Right hindlimb (tissue), 1 donor: ENCODE measurements at regions not wholly inside any gene's neighbourhood (a gene's known extent, or its start where the extent isn't known, plus 50 kb on each side); places are given as distances from the start of the nearest gene placed in this dataset.

Source experiments
- DNase-seq: peaks from one replicate; pipeline ENCODE4 v3.0.0-alpha.2; 2018

GRCh38 chr3:19093084-19093483 is 55.2 kb upstream of the KCNH8 start:
- DNase-seq, result no peak

DNA sequence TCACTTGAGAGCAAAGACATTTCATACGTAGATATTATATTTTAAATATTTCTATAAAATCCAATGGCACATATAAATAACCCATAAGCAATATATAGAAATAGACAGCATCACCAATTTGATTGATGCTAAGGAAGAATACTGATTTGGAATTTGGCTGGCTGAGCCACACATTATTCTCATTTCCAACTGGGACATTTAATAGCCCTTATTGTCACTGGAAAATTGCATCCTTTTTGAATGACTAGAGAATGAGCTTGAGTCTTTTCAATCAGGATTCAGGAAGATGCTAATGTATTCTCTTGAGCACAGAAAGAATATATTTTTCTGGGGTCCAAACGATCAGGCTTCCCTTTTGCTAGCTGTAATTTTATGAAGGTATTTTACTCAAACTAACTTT is 70.9 kb upstream of the KCNH8 start:
- no peak for DNase-seq

- DNase-seq, result no peak
These were observed 73.3 kb upstream of the KCNH8 start for GRCh38 chr3:19075037-19075436.

DNA sequence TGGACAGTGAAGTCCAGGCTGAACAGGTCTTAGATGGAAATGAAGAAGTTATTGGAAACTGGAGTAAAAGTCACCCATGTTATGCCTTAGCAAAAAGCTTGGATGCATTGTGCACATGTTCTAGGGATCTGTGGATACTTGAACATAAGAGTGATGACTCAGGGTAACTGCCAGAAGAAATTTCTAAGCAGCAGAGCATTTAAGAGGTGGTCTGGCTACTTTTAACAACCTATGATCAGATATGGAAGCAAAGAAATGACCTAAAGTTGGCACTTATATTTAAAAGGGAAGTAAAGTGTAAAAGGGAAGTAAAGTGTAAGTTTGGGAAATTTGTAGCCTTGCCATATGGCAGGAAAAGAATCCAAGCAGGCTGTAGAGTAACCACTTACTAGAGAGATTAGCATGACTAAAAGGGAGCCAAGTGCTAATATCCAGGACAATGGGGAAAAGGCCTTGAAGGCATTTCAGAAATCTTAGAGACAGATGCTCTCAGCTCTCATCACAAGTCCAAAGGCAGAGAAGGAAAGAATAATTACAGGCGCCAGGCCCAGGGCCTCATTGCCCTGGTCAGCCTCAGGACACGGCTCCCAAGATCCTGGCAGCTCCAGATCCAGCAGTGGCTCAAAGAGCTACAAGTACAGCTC is 73.9 kb upstream of the KCNH8 start:
- DNase-seq, result no peak

DNA sequence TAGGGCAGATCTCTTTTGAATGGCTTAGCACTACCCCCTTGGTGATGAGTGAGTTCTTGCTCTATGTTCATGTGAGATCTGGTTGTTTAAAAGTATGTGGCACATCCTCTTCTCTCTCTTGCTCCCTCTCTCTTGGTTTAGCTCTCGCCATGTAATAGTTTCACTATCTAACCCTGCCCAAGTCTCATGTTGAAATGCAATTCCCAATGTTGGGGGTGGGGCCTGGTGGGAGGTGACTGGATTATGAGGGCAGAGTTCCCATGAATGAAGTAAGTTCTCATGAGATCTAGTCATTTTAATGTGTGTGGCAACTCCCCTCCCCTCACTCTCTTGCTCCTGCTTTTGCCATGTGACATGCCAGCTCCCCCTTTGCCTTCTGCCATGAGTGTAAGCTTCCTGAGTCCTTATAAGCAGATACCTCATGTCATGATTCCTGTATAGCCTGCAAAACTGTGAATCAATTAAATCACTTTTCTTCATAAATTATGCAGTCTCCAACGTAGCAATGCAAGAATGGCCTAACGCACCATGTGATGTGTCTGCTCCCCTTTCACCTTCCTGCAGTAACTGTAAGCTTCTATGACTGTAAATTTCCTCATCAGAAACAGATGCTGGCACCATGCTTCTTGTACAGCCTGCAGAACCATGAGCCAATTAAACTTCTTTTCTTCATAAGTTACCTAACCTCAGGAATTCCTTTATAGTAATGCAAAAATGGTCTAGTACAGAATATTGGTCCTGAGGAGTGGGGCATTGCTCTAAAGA is 74.8 kb upstream of the KCNH8 start:
- DNase-seq, result no peak

DNA sequence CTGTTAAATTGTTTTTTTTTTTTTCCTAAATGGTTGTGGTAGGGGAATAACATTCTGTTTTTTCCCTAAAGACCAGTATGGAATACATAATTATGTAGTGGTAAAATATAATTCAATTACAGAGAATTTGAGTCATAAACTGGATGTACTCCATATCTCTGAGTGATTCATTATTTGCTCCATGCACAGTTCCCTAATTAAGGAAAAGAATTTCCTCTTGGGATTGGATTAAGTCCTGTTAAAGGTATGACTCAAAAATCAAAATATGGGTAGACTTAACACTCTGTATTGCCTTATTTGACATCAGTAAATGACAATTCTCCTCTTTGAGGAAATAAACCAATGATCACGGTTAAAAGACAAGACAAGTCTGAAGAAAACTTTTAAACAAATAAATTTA is 78.0 kb upstream of the KCNH8 start:
- DNase-seq, result no peak

- no peak for DNase-seq
These were observed 83.3 kb upstream of the KCNH8 start for GRCh38 chr3:19065027-19065426.

DNA sequence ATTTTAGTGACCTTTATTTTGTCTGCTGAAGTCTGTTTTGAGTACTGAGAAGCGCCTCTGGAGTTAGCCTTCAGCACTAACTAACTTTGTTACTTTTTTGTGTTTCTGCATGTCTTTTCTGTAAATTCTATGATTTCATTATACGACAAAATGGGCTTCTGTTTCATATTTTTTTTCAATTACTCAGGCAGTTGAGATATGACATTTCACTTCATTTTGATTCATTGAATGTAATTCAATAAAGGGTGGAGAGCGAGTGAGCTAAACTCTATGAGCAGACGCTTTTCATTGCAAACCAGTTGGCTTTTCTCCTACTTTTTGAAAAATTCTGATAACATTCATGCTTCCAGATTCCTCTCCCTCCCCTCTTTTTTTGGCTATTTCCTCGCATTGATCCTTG is 84.4 kb upstream of the KCNH8 start:
- DNase-seq, result no peak

DNA sequence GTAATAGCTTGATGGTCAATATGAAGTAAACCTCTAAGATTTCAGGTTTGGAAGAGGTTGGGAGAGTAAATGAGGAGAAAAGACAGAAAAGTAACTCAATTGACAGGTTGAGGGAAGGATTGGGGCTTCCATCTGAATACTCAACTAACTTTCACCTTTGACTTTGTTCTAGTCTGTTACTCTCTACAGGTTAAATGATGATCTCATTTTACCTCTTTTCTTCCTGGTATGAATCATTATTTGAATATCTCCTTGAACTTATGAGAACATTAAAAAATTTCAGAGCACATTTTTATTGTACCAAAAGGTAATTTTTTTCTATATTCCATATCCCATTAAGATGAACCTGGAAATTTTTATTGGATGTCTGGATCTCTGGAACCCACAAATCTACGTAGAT is 87.9 kb upstream of the KCNH8 start:
- no peak for DNase-seq

GRCh38 chr3:19052874-19053273 is 95.4 kb upstream of the KCNH8 start:
- DNase-seq, result no peak

DNA sequence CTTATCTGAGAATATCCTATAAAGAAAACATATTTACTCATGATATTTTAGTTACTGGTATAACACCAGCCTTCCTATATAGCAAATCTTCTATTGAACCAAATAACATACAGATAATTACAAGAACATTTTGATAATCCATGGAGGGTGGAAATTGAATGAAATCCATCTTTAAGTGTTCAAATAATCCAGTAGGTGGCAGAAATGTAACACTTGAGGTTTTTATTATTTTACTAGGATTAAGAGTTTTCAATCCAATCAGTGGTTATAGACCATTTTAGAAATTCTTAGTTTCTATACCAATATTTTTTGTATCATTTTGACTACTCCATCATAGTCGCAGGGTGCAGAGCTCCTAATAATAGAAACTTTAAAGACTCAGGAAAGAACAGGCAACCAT is 101.9 kb upstream of the KCNH8 start:
- DNase-seq, result no peak

- no peak for DNase-seq
These were observed 117.8 kb upstream of the KCNH8 start for GRCh38 chr3:19030522-19030839.

- no peak for DNase-seq
These were observed 118.3 kb upstream of the KCNH8 start for GRCh38 chr3:19029837-19030521.

GRCh38 chr3:19025441-19025840 is 122.9 kb upstream of the KCNH8 start:
- no peak for DNase-seq

GRCh38 chr3:19022546-19022945 is 125.8 kb upstream of the KCNH8 start:
- DNase-seq, result no peak

- DNase-seq, result no peak
These were observed 131.5 kb upstream of the KCNH8 start for GRCh38 chr3:19016851-19017250.

- DNase-seq, result no peak
These were observed 134.4 kb upstream of the KCNH8 start for GRCh38 chr3:19013879-19014278.

DNA sequence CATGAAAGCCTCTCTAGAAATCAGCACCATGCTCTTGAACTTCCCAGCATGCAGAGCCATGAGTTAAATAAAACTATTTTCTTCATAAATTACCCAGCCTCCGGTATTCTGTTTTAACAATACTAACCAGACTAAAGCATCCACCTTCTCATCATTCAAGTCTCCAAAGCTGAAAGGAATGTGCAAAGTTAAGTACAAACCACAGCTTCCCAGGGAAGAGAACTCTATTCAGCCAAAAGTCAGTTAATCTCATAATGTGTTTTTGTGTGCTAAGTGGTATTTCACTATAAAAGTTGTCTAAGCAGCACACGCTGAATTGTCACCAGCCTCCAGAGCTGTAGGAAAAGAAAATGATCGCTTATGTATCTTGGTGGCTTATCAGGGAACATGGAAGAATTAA is 135.5 kb upstream of the KCNH8 start:
- DNase-seq, result no peak

DNA sequence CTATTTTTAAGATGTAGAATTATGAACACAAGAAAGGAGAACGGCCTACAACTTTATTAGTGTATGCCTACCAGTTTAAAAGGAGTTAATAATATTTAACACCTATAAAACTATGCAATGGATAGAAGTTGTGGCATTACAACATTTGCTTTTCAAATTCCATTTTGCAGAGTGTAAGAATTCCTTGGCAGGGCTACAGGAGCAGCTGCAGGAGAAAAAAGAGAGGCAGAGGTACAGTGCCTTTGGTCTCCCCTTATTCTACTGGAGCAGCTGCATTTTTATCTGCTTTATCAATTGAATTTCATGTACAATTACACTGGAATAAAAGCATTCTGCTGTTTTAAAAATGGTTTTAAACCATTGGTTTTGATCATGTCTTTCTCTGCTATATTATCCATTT is 145.7 kb upstream of the KCNH8 start:
- peak; percentile 32 for DNase-seq

DNA sequence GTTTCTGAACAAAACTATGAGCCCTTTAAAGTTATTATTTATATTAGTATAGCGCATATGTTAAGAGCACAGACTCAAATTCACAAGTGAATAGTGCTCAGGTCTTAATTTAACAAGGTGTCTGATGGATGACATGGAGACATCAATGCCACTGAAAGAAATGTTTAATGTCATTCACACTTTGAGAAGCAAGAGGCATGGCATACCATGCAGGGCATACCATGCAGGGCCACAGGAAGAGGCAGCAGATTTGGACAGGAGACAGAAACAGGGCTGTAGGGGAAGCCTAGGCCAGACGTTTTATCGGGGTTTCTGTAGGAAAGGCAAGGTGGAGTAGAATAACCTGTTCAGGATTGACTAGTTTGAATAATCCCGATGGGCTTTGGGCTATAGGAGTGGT is 150.2 kb upstream of the KCNH8 start:
- no peak for DNase-seq

DNA sequence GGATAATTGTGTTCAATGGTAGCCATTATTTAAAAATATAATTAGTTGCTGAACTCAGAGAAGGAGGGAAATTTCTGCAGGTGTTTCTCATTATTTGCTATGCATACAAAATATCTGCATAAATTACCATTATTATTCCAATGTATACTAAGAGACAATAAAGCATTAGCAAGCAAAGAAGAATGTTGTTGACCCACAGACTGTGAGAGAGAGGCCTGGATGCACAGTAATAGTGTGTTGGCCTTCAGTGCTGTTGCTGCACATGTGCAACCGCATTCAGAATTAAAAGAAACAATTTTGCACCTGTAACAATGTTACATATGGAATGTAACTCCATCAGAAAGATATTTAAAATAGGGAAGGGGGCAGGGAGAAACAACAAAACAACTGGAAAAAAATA is 155.6 kb upstream of the KCNH8 start:
- no peak for DNase-seq

- DNase-seq, result no peak
These were observed 159.0 kb upstream of the KCNH8 start for GRCh38 chr3:18989237-18989795.

DNA sequence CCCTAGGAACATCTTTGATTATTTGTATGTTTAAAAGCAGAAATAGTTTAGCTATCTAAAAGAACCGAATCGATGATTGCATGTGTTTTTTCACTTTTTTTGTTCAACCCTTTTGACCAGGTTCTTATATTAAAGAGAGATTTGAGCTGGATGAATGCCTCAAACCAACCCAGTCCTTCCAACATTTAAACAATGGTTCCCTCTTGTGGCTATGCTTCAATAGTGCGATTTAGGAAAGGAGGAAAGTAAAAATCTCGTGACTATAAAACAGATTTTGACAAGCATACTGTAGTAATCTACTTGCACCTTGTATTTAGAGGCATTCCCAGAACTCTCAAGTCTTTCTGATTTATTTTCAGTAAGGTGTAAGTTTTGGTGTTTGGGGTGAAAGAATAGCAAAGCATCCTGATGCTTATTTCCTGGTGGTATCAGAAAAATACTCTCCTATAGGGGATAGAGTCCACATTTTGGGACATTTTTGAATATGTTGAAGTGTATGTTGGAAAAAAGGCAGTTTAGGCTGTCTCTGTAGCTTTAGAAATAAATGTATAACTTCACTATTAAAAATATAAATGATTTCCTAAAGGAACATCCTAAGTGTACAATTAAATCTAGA is 159.6 kb upstream of the KCNH8 start:
- DNase-seq, result no peak
